Neural progenitor cell (in vitro differentiated cells): ENCODE measurements at regions not wholly inside any gene's neighbourhood (a gene's known extent, or its start where the extent isn't known, plus 50 kb on each side); places are given as distances from the start of the nearest gene placed in this dataset.

Experiments used
- DNase-seq: peaks from one replicate; pipeline ENCODE4 v3.0.0-alpha.2; 2016; ENCODE audit warnings: low spot score
- H2AFZ ChIP-seq: fragments of 200-600 bp; sonication (generic); replicated peaks from 2 replicates; pipeline ENCODE4 v1.6.1; 2016; ENCODE audit warnings: antibody characterized with exemption
- H3F3A ChIP-seq: fragments of 200-600 bp; sonication (generic); 2 replicates; pipeline ENCODE4 v1.6.1; 2016; ENCODE audit warnings: antibody characterized with exemption, low read depth
- H3K27ac ChIP-seq: fragments of 200-600 bp; sonication (generic); 2 replicates; pipeline ENCODE4 v1.5.1; 2016; ENCODE audit warnings: mild to moderate bottlenecking
- H3K27me3 ChIP-seq: fragments of 200-600 bp; sonication (generic); 2 replicates; pipeline ENCODE4 v1.6.1; 2016; ENCODE audit warnings: mild to moderate bottlenecking, moderate library complexity
- H3K36me3 ChIP-seq: fragments of 200-600 bp; sonication (generic); 2 replicates; pipeline ENCODE4 v1.5.1; 2016
- H3K4me1 ChIP-seq: fragments of 200-600 bp; sonication (generic); 2 replicates; pipeline ENCODE4 v1.6.1; 2016; ENCODE audit warnings: mixed run types
- H3K4me2 ChIP-seq: fragments of 200-600 bp; sonication (generic); 2 replicates; pipeline ENCODE4 v1.6.1; 2016
- H3K4me3 ChIP-seq: fragments of 200-600 bp; sonication (generic); 2 replicates; pipeline ENCODE4 v1.5.1; 2016
- H3K79me2 ChIP-seq: fragments of 200-600 bp; sonication (generic); 2 replicates; pipeline ENCODE4 v1.6.1; 2016; ENCODE audit warnings: low read depth
- H3K9ac ChIP-seq: fragments of 200-600 bp; sonication (generic); 2 replicates; pipeline ENCODE4 v1.6.1; 2016
- H3K9me3 ChIP-seq: fragments of 200-600 bp; sonication (generic); 2 replicates; pipeline ENCODE4 v1.5.1; 2016; ENCODE audit warnings: low read depth
- H4K20me1 ChIP-seq: fragments of 200-600 bp; sonication (generic); 2 replicates; pipeline ENCODE4 v1.6.1; 2016; ENCODE audit warnings: low read depth
- H3K27ac Mint-ChIP-seq: 3 replicates; pipeline ENCODE4 v1.8.0; 2021; ENCODE audit warnings: mixed read lengths
- H3K27me3 Mint-ChIP-seq: 2 replicates; pipeline ENCODE4 v1.8.0; 2022; ENCODE audit warnings: low read depth, mild to moderate bottlenecking, inconsistent platforms, moderate library complexity, mixed read lengths; ENCODE audit not compliant: insufficient read depth
- H3K36me3 Mint-ChIP-seq: 3 replicates; pipeline ENCODE4 v1.8.0; 2021; ENCODE audit warnings: mixed read lengths
- H3K4me1 Mint-ChIP-seq: 3 replicates; pipeline ENCODE4 v1.8.0; 2021; ENCODE audit warnings: mixed read lengths
- H3K4me3 Mint-ChIP-seq: 3 replicates; pipeline ENCODE4 v1.8.0; 2021; ENCODE audit warnings: mild to moderate bottlenecking, moderate library complexity, mixed read lengths
- H3K9me3 Mint-ChIP-seq: 3 replicates; pipeline ENCODE4 v1.8.0; 2020; ENCODE audit warnings: mixed read lengths
- CTCF ChIP-seq: fragments of 200-600 bp; sonication (generic); IDR thresholded peaks from 2 replicates; pipeline ENCODE4 v1.5.1; 2017; ENCODE audit warnings: antibody characterized with exemption, mild to moderate bottlenecking
- EZH2 ChIP-seq: fragments of 200-600 bp; sonication (generic); IDR thresholded peaks from 2 replicates; pipeline ENCODE4 v1.6.1; 2017; ENCODE audit warnings: antibody characterized with exemption, mild to moderate bottlenecking, moderate library complexity
- EZH2phosphoT487 ChIP-seq: fragments of 200-600 bp; sonication (generic); IDR thresholded peaks from 2 replicates; pipeline ENCODE4 v1.6.1; 2017; ENCODE audit warnings: antibody characterized with exemption

GRCh38 chr1:63198871-63199394 is 123.4 kb upstream of the FOXD3 start:
- H3K4me2 ChIP-seq = peak overlapping the region; percentile 68
- H3K27ac ChIP-seq = no peak overlapping the region
- H2AFZ ChIP-seq = no peak overlapping the region
- H3K9me3 ChIP-seq = no peaks in the 10 kb centered on the region
- Mint-ChIP-seq H3K4me3 (peak overlapping the region; percentile 7), H3K9me3 (peaks cover 4% of the 10 kb centered on the region), H3K4me1 (peaks cover 28% of the 10 kb centered on the region), H3K36me3 (no peaks in the 10 kb centered on the region), H3K27me3 (peaks cover 12% of the 10 kb centered on the region), H3K27ac (no peak overlapping the region)
- H3K79me2 ChIP-seq = no peaks in the 10 kb centered on the region
- peak; percentile 73 for DNase-seq
- H3K4me3 ChIP-seq = peak overlapping the region; percentile 27
- H3K4me1 ChIP-seq = peaks cover 30% of the 10 kb centered on the region
- TF ChIP-seq EZH2phosphoT487 (peak; percentile 58), CTCF (no peak)
- peaks cover 33% of the 10 kb centered on the region for H3K27me3 ChIP-seq
- H4K20me1 ChIP-seq = peaks cover 4% of the 10 kb centered on the region
- peaks cover 17% of the 10 kb centered on the region for H3F3A ChIP-seq
- no peaks in the 10 kb centered on the region for H3K36me3 ChIP-seq
- H3K9ac ChIP-seq = no peak overlapping the region

- H3K79me2 ChIP-seq = no peaks in the 10 kb centered on the region
- H3K4me2 ChIP-seq = peak overlapping the region; percentile 68
- no peak overlapping the region for H3K27ac ChIP-seq
- H2AFZ ChIP-seq = no peak overlapping the region
- H3K9me3 ChIP-seq = no peaks in the 10 kb centered on the region
- peak; percentile 62 for DNase-seq
- Mint-ChIP-seq H3K27ac (no peak overlapping the region), H3K4me3 (no peak overlapping the region), H3K9me3 (peaks cover 4% of the 10 kb centered on the region), H3K4me1 (peaks cover 28% of the 10 kb centered on the region), H3K36me3 (no peaks in the 10 kb centered on the region), H3K27me3 (peaks cover 9% of the 10 kb centered on the region)
- no peak overlapping the region for H3K9ac ChIP-seq
- H3K4me1 ChIP-seq = peaks cover 30% of the 10 kb centered on the region
- H4K20me1 ChIP-seq = peaks cover 4% of the 10 kb centered on the region
- peaks cover 17% of the 10 kb centered on the region for H3F3A ChIP-seq
- TF ChIP-seq CTCF (no peak), EZH2 (no peak), EZH2phosphoT487 (no peak)
- H3K27me3 ChIP-seq = peaks cover 33% of the 10 kb centered on the region
- H3K4me3 ChIP-seq = no peak overlapping the region
- no peaks in the 10 kb centered on the region for H3K36me3 ChIP-seq
Observed at GRCh38 chr1:63199706-63200335, 122.5 kb upstream of the FOXD3 start.

- no peaks in the 10 kb centered on the region for H3K36me3 Mint-ChIP-seq
- Histone ChIP-seq H3K79me2 (no peaks in the 10 kb centered on the region), H2AFZ (no peak overlapping the region), H3K4me3 (no peak overlapping the region), H4K20me1 (peaks cover 4% of the 10 kb centered on the region), H3K27me3 (peaks cover 33% of the 10 kb centered on the region), H3F3A (peaks cover 17% of the 10 kb centered on the region), H3K4me1 (peaks cover 30% of the 10 kb centered on the region), H3K36me3 (no peaks in the 10 kb centered on the region), H3K9ac (no peak overlapping the region), H3K4me2 (no peak overlapping the region), H3K27ac (no peak overlapping the region), H3K9me3 (no peaks in the 10 kb centered on the region)
- peaks cover 6% of the 10 kb centered on the region for H3K9me3 Mint-ChIP-seq
- H3K27ac Mint-ChIP-seq = no peak overlapping the region
- TF ChIP-seq EZH2phosphoT487 (no peak), CTCF (no peak), EZH2 (no peak)
- DNase-seq = peak; percentile 30
- H3K4me3 Mint-ChIP-seq = no peak overlapping the region
- H3K4me1 Mint-ChIP-seq = peaks cover 28% of the 10 kb centered on the region
- H3K27me3 Mint-ChIP-seq = peaks cover 9% of the 10 kb centered on the region
Observed at GRCh38 chr1:63200676-63201075, 121.7 kb upstream of the FOXD3 start.
